C4-2B (cell line): ENCODE measurements at regions not wholly inside any gene's neighbourhood (a gene's known extent, or its start where the extent isn't known, plus 50 kb on each side); places are given as distances from the start of the nearest gene placed in this dataset.

Experiments used
- H3K27ac ChIP-seq: fragments of 450-650 bp; 2 replicates; pipeline ENCODE4 v1.5.1; 2017
- ZFX ChIP-seq: fragments of 450-650 bp; IDR thresholded peaks from 2 replicates; pipeline ENCODE4 v1.6.1; 2017
- TF ChIP-seq, protein P1 (sequence below): fragments of 450-650 bp; conservative IDR thresholded peaks from 2 replicates; pipeline ENCODE4 v1.5.1; 2017; ENCODE audit warnings: mild to moderate bottlenecking

DNA sequence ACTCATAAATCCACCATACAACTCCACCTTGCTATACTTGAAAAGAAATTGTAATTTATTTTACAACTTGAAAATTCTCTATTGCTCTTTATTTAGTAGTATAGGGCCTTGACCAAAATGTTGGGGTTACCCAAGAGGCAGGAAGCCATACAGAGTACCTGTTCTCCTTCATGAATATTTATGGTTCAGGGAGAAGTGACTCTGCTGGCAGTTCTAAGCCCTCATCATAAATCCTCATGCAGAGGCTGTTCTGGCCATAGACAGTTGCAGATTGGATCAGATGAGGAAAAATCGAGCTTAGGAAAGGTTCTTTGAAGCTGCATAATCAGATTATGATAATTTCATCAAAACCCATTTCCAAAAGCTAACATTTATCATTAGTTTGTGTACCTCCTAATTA, 449.4 kb upstream of the TENM4 start:
- TF ChIP-seq ZFX: no peak
- TF ChIP-seq, protein P1, sequence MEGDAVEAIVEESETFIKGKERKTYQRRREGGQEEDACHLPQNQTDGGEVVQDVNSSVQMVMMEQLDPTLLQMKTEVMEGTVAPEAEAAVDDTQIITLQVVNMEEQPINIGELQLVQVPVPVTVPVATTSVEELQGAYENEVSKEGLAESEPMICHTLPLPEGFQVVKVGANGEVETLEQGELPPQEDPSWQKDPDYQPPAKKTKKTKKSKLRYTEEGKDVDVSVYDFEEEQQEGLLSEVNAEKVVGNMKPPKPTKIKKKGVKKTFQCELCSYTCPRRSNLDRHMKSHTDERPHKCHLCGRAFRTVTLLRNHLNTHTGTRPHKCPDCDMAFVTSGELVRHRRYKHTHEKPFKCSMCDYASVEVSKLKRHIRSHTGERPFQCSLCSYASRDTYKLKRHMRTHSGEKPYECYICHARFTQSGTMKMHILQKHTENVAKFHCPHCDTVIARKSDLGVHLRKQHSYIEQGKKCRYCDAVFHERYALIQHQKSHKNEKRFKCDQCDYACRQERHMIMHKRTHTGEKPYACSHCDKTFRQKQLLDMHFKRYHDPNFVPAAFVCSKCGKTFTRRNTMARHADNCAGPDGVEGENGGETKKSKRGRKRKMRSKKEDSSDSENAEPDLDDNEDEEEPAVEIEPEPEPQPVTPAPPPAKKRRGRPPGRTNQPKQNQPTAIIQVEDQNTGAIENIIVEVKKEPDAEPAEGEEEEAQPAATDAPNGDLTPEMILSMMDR: no peak
- no peak overlapping the region for H3K27ac ChIP-seq

DNA sequence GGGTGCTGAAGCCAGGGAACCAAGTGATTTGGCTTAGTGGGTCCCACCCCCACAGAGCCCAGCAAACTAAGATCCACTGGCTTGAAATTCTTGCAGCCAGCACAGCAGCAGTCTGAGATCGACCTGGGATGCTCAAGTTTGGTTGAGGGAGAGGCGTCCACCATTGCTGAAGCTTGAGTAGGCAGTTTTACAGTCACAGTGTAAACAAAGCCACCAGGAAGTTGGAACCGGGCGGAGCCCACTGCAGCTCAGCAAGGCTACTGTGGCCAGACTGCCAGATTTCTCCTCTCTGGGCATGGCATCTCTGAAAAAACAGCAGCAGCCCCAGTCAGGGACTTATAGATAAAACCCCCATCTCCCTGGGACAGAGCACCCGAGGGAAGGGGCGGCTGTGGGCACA, 424.1 kb upstream of the TENM4 start:
- H3K27ac ChIP-seq: peak overlapping the region; percentile 8; the same call in 1 of the 2 replicates
- no peak for TF ChIP-seq ZFX
- TF ChIP-seq, protein P1: no peak

DNA sequence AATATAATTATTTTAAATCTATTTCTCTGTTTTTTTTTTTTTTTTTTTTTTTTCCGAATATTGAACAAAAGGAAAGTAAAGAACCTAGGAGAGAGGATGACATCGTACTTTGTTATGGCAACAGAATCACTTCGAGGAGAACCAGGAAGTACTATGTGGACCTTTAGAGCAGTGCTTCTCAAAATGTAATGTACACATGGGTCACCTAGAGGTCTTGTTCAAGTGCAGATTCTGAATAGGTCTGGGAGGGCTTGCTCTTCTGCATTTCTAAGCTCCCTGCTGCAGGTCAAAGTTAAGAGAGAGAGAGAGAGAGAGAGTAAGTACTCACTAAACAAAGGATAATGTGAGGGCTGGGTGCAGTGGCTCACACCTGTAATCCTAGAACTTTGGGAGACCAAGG, 419.5 kb upstream of the TENM4 start:
- no peak for TF ChIP-seq ZFX
- TF ChIP-seq, protein P1: no peak
- H3K27ac ChIP-seq: no peak overlapping the region

DNA sequence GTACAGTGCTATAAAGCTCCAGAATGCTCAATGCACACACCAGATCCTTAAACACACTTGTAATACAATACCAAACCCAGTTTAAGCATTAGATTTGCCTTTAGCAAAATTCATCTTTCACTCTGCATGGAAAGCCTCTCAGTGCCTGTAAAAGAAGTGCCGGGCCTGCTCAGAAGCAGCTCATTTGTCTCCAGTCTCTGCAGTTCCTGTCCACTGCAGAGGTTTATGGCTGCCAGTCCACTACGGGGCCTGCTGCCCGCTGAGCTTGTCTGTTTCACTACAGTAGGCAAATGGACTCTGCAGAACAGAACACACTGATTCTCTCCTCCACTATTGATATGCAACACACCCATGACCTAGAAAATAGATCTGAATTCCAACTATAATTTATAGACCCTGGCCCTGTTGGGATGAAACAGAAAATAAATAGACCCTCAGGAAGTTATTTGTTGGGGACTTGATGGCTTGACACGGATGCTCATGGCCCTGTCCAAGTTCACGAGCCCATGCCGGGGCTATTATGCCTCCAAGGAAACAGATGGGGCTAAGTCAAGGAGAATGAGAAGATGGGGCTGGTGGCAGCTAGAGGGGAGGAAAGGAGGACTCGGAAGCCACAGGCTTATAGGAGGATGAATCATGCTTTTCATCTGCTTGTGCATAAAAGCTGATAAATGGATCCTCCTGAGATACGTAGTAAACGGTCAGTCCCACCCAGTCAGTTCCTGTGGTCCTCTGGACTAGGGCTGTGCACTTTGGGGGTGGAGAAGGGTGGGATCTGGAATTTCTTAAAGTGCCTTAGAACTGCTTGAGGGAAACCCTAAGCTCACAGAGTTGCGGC, 416.8 kb upstream of the TENM4 start:
- TF ChIP-seq, protein P1: no peak
- no peak for TF ChIP-seq ZFX
- H3K27ac ChIP-seq: no peak overlapping the region

DNA sequence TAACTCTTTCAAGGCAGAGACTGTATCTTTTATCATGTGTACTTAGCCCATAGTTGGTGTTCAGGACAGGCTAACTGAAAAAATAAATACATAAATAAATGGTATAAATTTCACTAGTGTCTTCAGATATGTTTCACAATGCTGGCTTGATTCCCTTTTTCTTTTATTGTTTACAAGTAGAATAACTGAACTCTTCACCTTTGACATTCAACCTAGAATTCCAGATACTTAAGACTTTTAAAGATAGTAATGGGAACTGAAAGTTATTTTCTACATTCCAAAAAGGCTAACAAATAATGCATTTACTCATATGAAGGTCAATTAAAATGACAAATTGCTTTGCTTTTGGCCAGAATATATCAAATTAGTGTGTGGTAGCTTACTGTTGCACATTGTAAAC, 411.3 kb upstream of the TENM4 start:
- no peak overlapping the region for H3K27ac ChIP-seq
- TF ChIP-seq, protein P1: no peak
- TF ChIP-seq ZFX: no peak

DNA sequence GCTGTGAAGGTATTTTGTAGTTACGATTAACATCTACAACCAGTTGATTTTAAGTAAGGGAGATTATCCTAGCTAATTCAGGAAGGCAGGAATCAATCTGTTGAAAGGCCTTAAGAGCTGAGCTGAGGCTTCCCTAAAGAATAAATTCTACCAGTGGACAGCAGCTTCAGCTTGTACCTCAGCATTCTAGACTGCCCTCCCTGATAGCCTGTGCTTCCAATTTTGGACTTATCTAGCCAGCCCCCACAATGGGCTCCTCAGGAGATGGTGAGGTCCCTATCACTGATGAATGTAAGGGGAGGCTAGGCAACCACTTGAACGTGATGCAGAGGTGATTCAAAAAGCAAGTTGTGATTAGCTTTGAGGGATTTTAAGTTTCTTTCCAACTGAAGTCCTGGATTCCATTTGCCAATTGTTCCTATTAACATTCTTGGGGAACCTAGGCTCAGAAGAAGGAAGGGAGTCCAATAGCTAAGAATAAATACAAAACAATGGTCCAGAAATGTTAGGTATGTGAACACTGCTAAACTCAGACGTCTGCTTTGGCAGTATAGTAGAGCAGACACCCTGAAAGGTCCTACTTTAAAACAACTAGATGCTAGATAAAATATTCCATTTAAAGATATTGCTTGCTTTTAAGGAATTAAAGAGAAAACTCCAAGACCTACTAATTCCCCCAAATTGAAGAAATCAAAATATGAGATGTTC, 404.3 kb upstream of the TENM4 start:
- no peak for TF ChIP-seq ZFX
- TF ChIP-seq, protein P1: no peak
- no peak overlapping the region for H3K27ac ChIP-seq

DNA sequence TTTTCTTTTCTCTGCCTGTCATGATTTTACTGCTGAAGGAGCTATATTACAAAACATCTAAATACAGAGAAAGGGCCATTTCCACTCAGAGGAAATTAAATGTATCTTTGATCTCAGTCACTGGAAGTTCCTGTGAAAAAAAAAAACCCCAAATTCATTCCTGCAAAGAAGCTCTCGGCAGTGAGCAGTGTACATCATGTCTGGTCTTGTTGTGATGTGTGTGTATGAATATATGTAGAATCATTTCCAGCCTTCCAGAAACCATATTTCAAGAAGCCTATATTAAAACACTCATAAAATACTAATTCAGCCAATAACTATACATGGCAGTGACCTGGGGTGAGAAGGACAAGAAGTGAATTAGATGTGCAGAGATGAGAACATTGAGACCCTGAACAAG, 393.2 kb upstream of the TENM4 start:
- no peak overlapping the region for H3K27ac ChIP-seq
- TF ChIP-seq ZFX: no peak
- TF ChIP-seq, protein P1: no peak
